ENCODE measurements at regions not wholly inside any gene's neighbourhood (a gene's known extent, or its start where the extent isn't known, plus 50 kb on each side); places are given as distances from the start of the nearest gene placed in this dataset.

GRCh38 chr5:33049298-33049697, 338.2 kb downstream of the NPR3 start:
- Histone ChIP-seq H3K27me3 (ENCODE audit: insufficient read depth in 3 of 3, low read length in 2 of 3) (no peaks in the 10 kb centered on the region), H3K4me1 (no peaks in the 10 kb centered on the region), H3K36me3 (ENCODE audit: insufficient read depth in 1 of 2, low read depth in 1 of 2) (no peaks in the 10 kb centered on the region), H3K27ac (no peak overlapping the region), H3K4me3 (no peak overlapping the region), H3K9me3 (peaks cover 8% of the 10 kb centered on the region)
- 78 to 92% (median 87%) methylated on average over 6 of the region's 6 CpGs for WGBS, 3 donors
- TF ChIP-seq, protein P1, sequence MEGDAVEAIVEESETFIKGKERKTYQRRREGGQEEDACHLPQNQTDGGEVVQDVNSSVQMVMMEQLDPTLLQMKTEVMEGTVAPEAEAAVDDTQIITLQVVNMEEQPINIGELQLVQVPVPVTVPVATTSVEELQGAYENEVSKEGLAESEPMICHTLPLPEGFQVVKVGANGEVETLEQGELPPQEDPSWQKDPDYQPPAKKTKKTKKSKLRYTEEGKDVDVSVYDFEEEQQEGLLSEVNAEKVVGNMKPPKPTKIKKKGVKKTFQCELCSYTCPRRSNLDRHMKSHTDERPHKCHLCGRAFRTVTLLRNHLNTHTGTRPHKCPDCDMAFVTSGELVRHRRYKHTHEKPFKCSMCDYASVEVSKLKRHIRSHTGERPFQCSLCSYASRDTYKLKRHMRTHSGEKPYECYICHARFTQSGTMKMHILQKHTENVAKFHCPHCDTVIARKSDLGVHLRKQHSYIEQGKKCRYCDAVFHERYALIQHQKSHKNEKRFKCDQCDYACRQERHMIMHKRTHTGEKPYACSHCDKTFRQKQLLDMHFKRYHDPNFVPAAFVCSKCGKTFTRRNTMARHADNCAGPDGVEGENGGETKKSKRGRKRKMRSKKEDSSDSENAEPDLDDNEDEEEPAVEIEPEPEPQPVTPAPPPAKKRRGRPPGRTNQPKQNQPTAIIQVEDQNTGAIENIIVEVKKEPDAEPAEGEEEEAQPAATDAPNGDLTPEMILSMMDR (IDR thresholded peaks at IDR 0.05), result no peak
- intact Hi-C loops (cut with DNase I), result no loop called here
- ATAC-seq (no peak), DNase-seq (no peak)

- no peaks in the 10 kb centered on the region for H3K36me3 ChIP-seq (ENCODE audit: insufficient read depth in 1 of 2, low read depth in 1 of 2)
- intact Hi-C loops (cut with DNase I), result no loop called here
- H3K27ac ChIP-seq, result no peak overlapping the region
- ATAC-seq (peak in 1 of 4 donors; percentile 26), DNase-seq (peak in 1 of 2 donors; percentile 22)
- 63 to 81% (median 79%) methylated on average over 2 of the region's 2 CpGs for WGBS, 3 donors
- TF ChIP-seq, protein P1 (IDR thresholded peaks at IDR 0.05), result no peak
- no peaks in the 10 kb centered on the region for H3K27me3 ChIP-seq (ENCODE audit: insufficient read depth in 3 of 3, low read length in 2 of 3)
- H3K9me3 ChIP-seq, result peaks cover 13% of the 10 kb centered on the region
- H3K4me1 ChIP-seq, result no peaks in the 10 kb centered on the region
- no peak overlapping the region for H3K4me3 ChIP-seq
Observed at GRCh38 chr5:33049842-33050241, 338.7 kb downstream of the NPR3 start.

DNA sequence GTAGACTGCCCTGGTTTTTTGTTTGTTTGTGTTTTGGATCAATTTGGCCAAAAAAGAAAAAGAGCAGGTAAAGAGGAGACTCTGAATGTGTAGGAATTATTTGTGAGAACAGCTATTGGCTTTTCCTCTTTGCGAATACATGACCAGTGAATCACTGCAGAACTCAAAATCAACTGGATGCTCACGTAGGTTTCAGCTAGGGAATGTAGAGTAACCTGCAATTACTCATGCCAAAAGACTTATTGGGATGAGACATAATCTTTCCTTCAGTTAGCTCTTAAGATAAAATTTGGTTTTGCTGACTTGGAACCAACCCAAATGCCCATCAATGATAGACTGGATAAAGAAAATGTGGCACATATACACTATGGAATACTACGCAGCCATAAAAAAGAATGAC, 348.0 kb downstream of the NPR3 start:
- DNase-seq (no peak), ATAC-seq (no peak)
- Histone ChIP-seq H3K27ac (no peak overlapping the region), H3K4me1 (no peaks in the 10 kb centered on the region), H3K36me3 (ENCODE audit: insufficient read depth in 1 of 2, low read depth in 1 of 2) (no peaks in the 10 kb centered on the region), H3K4me3 (no peak overlapping the region), H3K27me3 (ENCODE audit: insufficient read depth in 3 of 3, low read length in 2 of 3) (no peaks in the 10 kb centered on the region), H3K9me3 (peaks cover 6% of the 10 kb centered on the region)
- TF ChIP-seq, protein P1 (IDR thresholded peaks at IDR 0.05), result no peak
- intact Hi-C loops (cut with DNase I), result no loop called here
- 85 to 96% (median 90%) methylated on average over 3 of the region's 3 CpGs for WGBS, 3 donors

- ATAC-seq (no peak), DNase-seq (no peak)
- TF ChIP-seq, protein P1 (IDR thresholded peaks at IDR 0.05), result no peak
- intact Hi-C loops (cut with DNase I), result no loop called here
- H3K27me3 ChIP-seq (ENCODE audit: insufficient read depth in 3 of 3, low read length in 2 of 3), result no peaks in the 10 kb centered on the region
- WGBS, 3 donors, result 44 to 52% (median 48%) methylated on average over 3 of the region's 3 CpGs
- H3K27ac ChIP-seq, result no peak overlapping the region
- H3K4me3 ChIP-seq, result no peak overlapping the region
- no peaks in the 10 kb centered on the region for H3K36me3 ChIP-seq (ENCODE audit: insufficient read depth in 1 of 2, low read depth in 1 of 2)
- no peaks in the 10 kb centered on the region for H3K4me1 ChIP-seq
- no peaks in the 10 kb centered on the region for H3K9me3 ChIP-seq
Observed at GRCh38 chr5:33065131-33065530, 354.0 kb downstream of the NPR3 start.

- Histone ChIP-seq H3K4me1 (no peaks in the 10 kb centered on the region), H3K27ac (no peak overlapping the region), H3K9me3 (no peaks in the 10 kb centered on the region), H3K4me3 (no peak overlapping the region), H3K36me3 (ENCODE audit: insufficient read depth in 1 of 2, low read depth in 1 of 2) (no peaks in the 10 kb centered on the region), H3K27me3 (ENCODE audit: insufficient read depth in 3 of 3, low read length in 2 of 3) (no peaks in the 10 kb centered on the region)
- ATAC-seq (no peak), DNase-seq (no peak)
- 5 to 11% (median 7%) methylated on average over 2 of the region's 2 CpGs for WGBS, 3 donors
- intact Hi-C loops (cut with DNase I), result no loop called here
- TF ChIP-seq, protein P1 (IDR thresholded peaks at IDR 0.05), result no peak
Observed at GRCh38 chr5:33067291-33067690, 356.2 kb downstream of the NPR3 start.
